ENCODE measurements at regions not wholly inside any gene's neighbourhood (a gene's known extent, or its start where the extent isn't known, plus 50 kb on each side); places are given as distances from the start of the nearest gene placed in this dataset.

DNA sequence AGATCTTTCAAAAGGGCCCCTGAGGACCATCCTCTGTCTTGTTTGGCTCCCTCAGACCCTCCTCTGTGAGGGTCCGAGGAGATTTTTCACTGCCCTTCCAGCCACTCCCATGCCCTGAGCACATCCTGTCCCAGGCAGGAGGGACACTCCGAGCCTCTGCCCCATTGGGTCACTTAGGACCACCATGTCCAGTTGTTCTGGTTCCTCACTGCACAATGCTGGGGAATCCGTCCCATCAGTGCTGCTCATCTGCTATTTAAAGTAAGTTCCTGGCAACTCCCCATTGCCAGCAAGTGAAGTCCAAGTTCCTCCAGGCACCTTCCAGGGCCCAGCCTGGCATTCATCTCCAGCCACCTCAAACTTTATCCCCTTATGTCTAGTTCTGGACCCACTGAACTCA, 117.5 kb upstream of the GRIK3 start:
- Histone ChIP-seq H3K4me3 (IDR thresholded peaks at IDR 0.05; ENCODE audit: insufficient read depth, low read depth, low read length) (no peak overlapping the region), H3K9ac (no peak overlapping the region), H3K27ac (no peak overlapping the region), H2AFZ (ENCODE audit: low read depth) (no peak overlapping the region), H4K20me1 (ENCODE audit: insufficient read depth) (no peaks in the 10 kb centered on the region), H3K79me2 (ENCODE audit: insufficient read depth, low read depth) (no peaks in the 10 kb centered on the region), H3K4me1 (ENCODE audit: low read depth, poor library complexity, severe bottlenecking) (no peaks in the 10 kb centered on the region), H3K36me3 (ENCODE audit: insufficient read depth) (no peaks in the 10 kb centered on the region), H3K4me2 (no peak overlapping the region), H3K27me3 (ENCODE audit: insufficient read depth, low read depth) (peaks cover 21% of the 10 kb centered on the region; the same call in 1 of the 2 replicates)
- TF ChIP-seq, protein P1, sequence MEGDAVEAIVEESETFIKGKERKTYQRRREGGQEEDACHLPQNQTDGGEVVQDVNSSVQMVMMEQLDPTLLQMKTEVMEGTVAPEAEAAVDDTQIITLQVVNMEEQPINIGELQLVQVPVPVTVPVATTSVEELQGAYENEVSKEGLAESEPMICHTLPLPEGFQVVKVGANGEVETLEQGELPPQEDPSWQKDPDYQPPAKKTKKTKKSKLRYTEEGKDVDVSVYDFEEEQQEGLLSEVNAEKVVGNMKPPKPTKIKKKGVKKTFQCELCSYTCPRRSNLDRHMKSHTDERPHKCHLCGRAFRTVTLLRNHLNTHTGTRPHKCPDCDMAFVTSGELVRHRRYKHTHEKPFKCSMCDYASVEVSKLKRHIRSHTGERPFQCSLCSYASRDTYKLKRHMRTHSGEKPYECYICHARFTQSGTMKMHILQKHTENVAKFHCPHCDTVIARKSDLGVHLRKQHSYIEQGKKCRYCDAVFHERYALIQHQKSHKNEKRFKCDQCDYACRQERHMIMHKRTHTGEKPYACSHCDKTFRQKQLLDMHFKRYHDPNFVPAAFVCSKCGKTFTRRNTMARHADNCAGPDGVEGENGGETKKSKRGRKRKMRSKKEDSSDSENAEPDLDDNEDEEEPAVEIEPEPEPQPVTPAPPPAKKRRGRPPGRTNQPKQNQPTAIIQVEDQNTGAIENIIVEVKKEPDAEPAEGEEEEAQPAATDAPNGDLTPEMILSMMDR (conservative IDR thresholded peaks at IDR 0.05; ENCODE audit: low read depth, low read length) = no peak

DNA sequence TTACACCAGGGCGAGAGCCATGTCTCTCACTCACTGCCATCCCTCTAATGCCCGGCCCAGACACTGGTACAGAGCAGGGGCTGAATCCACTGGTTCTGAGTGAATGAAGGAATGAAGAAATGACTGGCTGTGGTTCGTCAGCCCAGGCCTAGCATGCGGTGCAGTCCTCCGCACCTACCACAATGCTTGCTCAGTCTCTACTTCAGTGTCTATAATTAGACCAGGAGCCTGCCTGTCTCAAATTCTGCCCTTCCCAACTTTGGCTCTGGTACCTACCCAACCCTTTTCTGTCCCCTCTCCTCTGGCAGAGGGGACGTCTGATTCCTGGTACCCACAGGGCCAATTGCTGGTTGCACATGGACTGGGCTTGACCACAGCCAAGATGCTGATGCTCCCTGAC, 118.2 kb upstream of the GRIK3 start:
- no peak overlapping the region for H2AFZ ChIP-seq (ENCODE audit: low read depth)
- H3K36me3 ChIP-seq (ENCODE audit: insufficient read depth) = no peaks in the 10 kb centered on the region
- H3K79me2 ChIP-seq (ENCODE audit: insufficient read depth, low read depth) = no peaks in the 10 kb centered on the region
- no peaks in the 10 kb centered on the region for H4K20me1 ChIP-seq (ENCODE audit: insufficient read depth)
- H3K27me3 ChIP-seq (ENCODE audit: insufficient read depth, low read depth) = peaks cover 21% of the 10 kb centered on the region; the same call in 1 of the 2 replicates
- H3K4me2 ChIP-seq = no peak overlapping the region
- no peaks in the 10 kb centered on the region for H3K4me1 ChIP-seq (ENCODE audit: low read depth, poor library complexity, severe bottlenecking)
- no peak overlapping the region for H3K27ac ChIP-seq
- TF ChIP-seq, protein P1 (conservative IDR thresholded peaks at IDR 0.05; ENCODE audit: low read depth, low read length) = no peak
- H3K4me3 ChIP-seq (IDR thresholded peaks at IDR 0.05; ENCODE audit: insufficient read depth, low read depth, low read length) = no peak overlapping the region
- H3K9ac ChIP-seq = no peak overlapping the region

DNA sequence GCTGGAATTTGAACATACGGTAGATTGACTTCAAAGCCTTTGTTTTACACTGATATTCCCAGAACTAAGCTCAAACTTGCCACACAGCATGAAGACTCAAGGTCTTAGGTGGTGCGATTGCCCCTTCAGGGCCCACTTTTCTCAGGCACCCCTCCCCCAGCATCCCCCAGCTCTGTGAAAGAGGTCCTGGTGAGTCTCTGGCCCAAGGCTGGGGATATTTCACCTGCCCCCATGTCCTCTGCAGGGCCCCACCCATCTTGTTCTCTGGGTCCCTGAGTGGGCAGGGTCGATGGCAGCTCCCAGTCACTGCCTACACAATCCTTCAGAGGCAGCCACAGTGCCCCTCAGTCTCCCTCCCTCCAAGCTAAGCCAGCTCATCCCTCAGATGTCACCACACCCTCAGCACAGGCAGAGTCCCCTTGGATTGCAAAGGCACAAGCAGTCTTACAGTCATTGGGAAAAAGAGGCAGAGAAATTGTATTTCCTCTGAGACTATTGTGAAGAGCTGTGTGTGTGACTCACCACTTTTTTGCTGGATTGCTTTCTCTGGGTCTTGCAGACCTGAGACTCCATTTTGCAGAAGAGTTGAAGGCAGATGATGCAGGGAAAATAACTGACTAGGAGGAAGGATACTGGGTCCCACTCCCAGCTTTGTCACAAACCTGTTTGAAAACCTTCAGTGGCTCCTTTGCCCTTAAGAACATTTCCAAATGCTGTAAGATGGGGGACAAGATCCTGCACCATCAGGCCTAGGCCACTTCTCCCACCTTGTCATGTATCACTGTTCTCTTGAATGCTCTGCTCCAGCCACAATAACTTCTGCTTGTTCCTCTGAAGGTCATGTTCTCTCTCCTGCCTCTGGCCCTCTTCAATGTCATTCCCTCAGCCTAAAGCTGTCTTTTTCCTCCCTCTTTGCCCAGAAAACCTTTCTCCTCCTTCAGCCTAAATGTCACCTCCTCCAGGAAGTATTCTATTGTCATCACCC, 119.1 kb upstream of the GRIK3 start:
- Histone ChIP-seq H3K4me2 (no peak overlapping the region), H3K9ac (no peak overlapping the region), H3K27me3 (ENCODE audit: insufficient read depth, low read depth) (peaks cover 21% of the 10 kb centered on the region; the same call in 1 of the 2 replicates), H3K79me2 (ENCODE audit: insufficient read depth, low read depth) (no peaks in the 10 kb centered on the region), H4K20me1 (ENCODE audit: insufficient read depth) (no peaks in the 10 kb centered on the region), H3K27ac (no peak overlapping the region), H3K36me3 (ENCODE audit: insufficient read depth) (no peaks in the 10 kb centered on the region), H3K4me1 (ENCODE audit: low read depth, poor library complexity, severe bottlenecking) (no peaks in the 10 kb centered on the region), H3K4me3 (IDR thresholded peaks at IDR 0.05; ENCODE audit: insufficient read depth, low read depth, low read length) (no peak overlapping the region), H2AFZ (ENCODE audit: low read depth) (no peak overlapping the region)
- TF ChIP-seq, protein P1 (conservative IDR thresholded peaks at IDR 0.05; ENCODE audit: low read depth, low read length) = no peak

DNA sequence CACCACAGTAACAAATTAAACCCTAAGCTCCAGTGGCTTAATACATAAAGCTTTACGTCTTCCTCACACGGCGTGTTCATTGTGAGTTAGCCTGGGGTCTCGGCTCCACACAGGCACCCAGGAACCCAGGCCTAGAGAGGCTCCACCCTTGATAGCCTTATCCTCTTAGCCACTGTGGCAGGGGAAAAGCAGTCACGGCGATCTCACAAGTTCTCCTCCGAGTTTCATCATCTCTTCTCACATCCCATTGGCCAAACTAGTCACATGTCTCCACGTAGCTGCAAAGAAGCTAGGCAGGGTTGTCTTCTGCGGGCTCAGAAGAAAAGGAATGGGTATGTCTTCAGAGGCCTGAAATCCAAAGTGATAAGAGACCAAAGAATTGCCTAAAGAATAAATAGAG, 122.3 kb upstream of the GRIK3 start:
- H3K27me3 ChIP-seq (ENCODE audit: insufficient read depth, low read depth) = peaks cover 13% of the 10 kb centered on the region; the same call in 1 of the 2 replicates
- no peaks in the 10 kb centered on the region for H4K20me1 ChIP-seq (ENCODE audit: insufficient read depth)
- TF ChIP-seq, protein P1 (conservative IDR thresholded peaks at IDR 0.05; ENCODE audit: low read depth, low read length) = no peak
- H3K9ac ChIP-seq = no peak overlapping the region
- H3K4me3 ChIP-seq (IDR thresholded peaks at IDR 0.05; ENCODE audit: insufficient read depth, low read depth, low read length) = no peak overlapping the region
- no peak overlapping the region for H3K27ac ChIP-seq
- H3K4me1 ChIP-seq (ENCODE audit: low read depth, poor library complexity, severe bottlenecking) = no peaks in the 10 kb centered on the region
- H2AFZ ChIP-seq (ENCODE audit: low read depth) = no peak overlapping the region
- H3K79me2 ChIP-seq (ENCODE audit: insufficient read depth, low read depth) = no peaks in the 10 kb centered on the region
- H3K36me3 ChIP-seq (ENCODE audit: insufficient read depth) = no peaks in the 10 kb centered on the region
- no peak overlapping the region for H3K4me2 ChIP-seq
